H9 (cell line): ENCODE measurements at regions not wholly inside any gene's neighbourhood (a gene's known extent, or its start where the extent isn't known, plus 50 kb on each side); places are given as distances from the start of the nearest gene placed in this dataset.

Source experiments
- DNase-seq: peaks from one replicate; pipeline ENCODE4 v3.0.0-alpha.2; 2017
- H2AFZ ChIP-seq: one replicate; pipeline ENCODE4 v1.6.1; 2013; ENCODE audit warnings: mild to moderate bottlenecking, low read length, control low read depth, moderate library complexity
- H2AK5ac ChIP-seq: 2 replicates; pipeline ENCODE4 v1.6.1; 2013; ENCODE audit warnings: low read length, control low read depth, mixed read lengths; ENCODE audit not compliant: insufficient read length
- H2BK120ac ChIP-seq: one replicate; pipeline ENCODE4 v1.6.1; 2013; ENCODE audit warnings: low read depth, mild to moderate bottlenecking, low read length, control low read depth, inconsistent platforms; ENCODE audit not compliant: poor library complexity, severe bottlenecking
- H2BK12ac ChIP-seq: 2 replicates; pipeline ENCODE4 v1.6.1; 2013; ENCODE audit warnings: low read length, control low read depth, mixed read lengths, low read depth; ENCODE audit not compliant: insufficient read length
- H2BK15ac ChIP-seq: 2 replicates; pipeline ENCODE4 v1.6.1; 2013; ENCODE audit warnings: low read depth, low read length, control low read depth
- H2BK20ac ChIP-seq: one replicate; pipeline ENCODE4 v1.6.1; 2013; ENCODE audit warnings: low read depth, mild to moderate bottlenecking, low read length, control low read depth, inconsistent platforms; ENCODE audit not compliant: poor library complexity, severe bottlenecking
- H2BK5ac ChIP-seq: 2 replicates; pipeline ENCODE4 v1.6.1; 2013; ENCODE audit warnings: low read length, control low read depth, mixed read lengths; ENCODE audit not compliant: insufficient read length
- H3K14ac ChIP-seq: 2 replicates; pipeline ENCODE4 v1.6.1; 2013; ENCODE audit warnings: low read length, control low read depth; ENCODE audit not compliant: insufficient read depth
- H3K18ac ChIP-seq: 2 replicates; pipeline ENCODE4 v1.6.1; 2013; ENCODE audit warnings: low read depth, mild to moderate bottlenecking, mixed read lengths, low read length, control low read depth; ENCODE audit not compliant: insufficient read length
- H3K23ac ChIP-seq: 2 replicates; pipeline ENCODE4 v1.6.1; 2013; ENCODE audit warnings: low read length, control low read depth, mixed read lengths, low read depth; ENCODE audit not compliant: insufficient read length
- H3K23me2 ChIP-seq: 2 replicates; pipeline ENCODE4 v1.6.1; 2013; ENCODE audit warnings: low read depth, mild to moderate bottlenecking, mixed read lengths, low read length, control low read depth; ENCODE audit not compliant: insufficient read length, poor library complexity, severe bottlenecking
- H3K27ac ChIP-seq: 2 replicates; pipeline ENCODE4 v1.5.1; 2013; ENCODE audit warnings: low read length, control low read depth, mixed read lengths, low read depth; ENCODE audit not compliant: insufficient read length
- H3K27me3 ChIP-seq: 2 replicates; pipeline ENCODE4 v1.6.1; 2013; ENCODE audit warnings: low read length, control low read depth, inconsistent platforms; ENCODE audit not compliant: insufficient read depth
- H3K4ac ChIP-seq: 2 replicates; pipeline ENCODE4 v1.6.1; 2013; ENCODE audit warnings: low read depth, mild to moderate bottlenecking, control low read depth, inconsistent platforms, low read length, moderate library complexity
- H3K4me1 ChIP-seq: 2 replicates; pipeline ENCODE4 v1.6.1; 2013; ENCODE audit warnings: low read length, control low read depth, inconsistent platforms; ENCODE audit not compliant: insufficient read depth
- H3K4me2 ChIP-seq: 2 replicates; pipeline ENCODE4 v1.6.1; 2013; ENCODE audit warnings: low read length, control low read depth, mixed read lengths; ENCODE audit not compliant: insufficient read length, insufficient read depth
- H3K56ac ChIP-seq: 2 replicates; pipeline ENCODE4 v1.6.1; 2013; ENCODE audit warnings: low read depth, mild to moderate bottlenecking, mixed read lengths, low read length, control low read depth; ENCODE audit not compliant: insufficient read length
- H3K79me1 ChIP-seq: 2 replicates; pipeline ENCODE4 v1.6.1; 2013; ENCODE audit warnings: low read depth, mild to moderate bottlenecking, moderate library complexity, low read length, control low read depth, inconsistent platforms; ENCODE audit not compliant: insufficient read depth, poor library complexity, severe bottlenecking
- H3K79me2 ChIP-seq: 2 replicates; pipeline ENCODE4 v1.6.1; 2013; ENCODE audit warnings: low read length, control low read depth, inconsistent platforms; ENCODE audit not compliant: insufficient read depth
- H3K9ac ChIP-seq: 2 replicates; pipeline ENCODE4 v1.6.1; 2013; ENCODE audit warnings: low read length, control low read depth, mixed read lengths; ENCODE audit not compliant: insufficient read length; ENCODE audit errors: extremely low read depth
- H3K9me3 ChIP-seq: one replicate; pipeline ENCODE4 v1.6.1; 2013; ENCODE audit warnings: low read depth, low read length, inconsistent platforms; ENCODE audit not compliant: control insufficient read depth
- H3T11ph ChIP-seq: one replicate; pipeline ENCODE4 v1.6.1; 2013; ENCODE audit warnings: mild to moderate bottlenecking, low read length, control low read depth, inconsistent platforms
- H4K20me1 ChIP-seq: one replicate; pipeline ENCODE4 v1.6.1; 2013; ENCODE audit not compliant: control insufficient read depth, insufficient read length, insufficient read depth
- H4K5ac ChIP-seq: 2 replicates; pipeline ENCODE4 v1.6.1; 2013; ENCODE audit warnings: low read depth, mild to moderate bottlenecking, mixed read lengths, low read length, control low read depth; ENCODE audit not compliant: insufficient read length
- H4K8ac ChIP-seq: replicated peaks from 2 replicates; pipeline ENCODE4 v1.6.1; 2013; ENCODE audit warnings: low read length, control low read depth, mixed read lengths, low read depth; ENCODE audit not compliant: insufficient read length
- H4K91ac ChIP-seq: 2 replicates; pipeline ENCODE4 v1.6.1; 2013; ENCODE audit warnings: low read depth, mild to moderate bottlenecking, moderate library complexity, mixed read lengths, low read length, control low read depth; ENCODE audit not compliant: insufficient read length
- H3K27ac Mint-ChIP-seq, 3 experiments: 2 replicates in 2 of 3; 3 replicates in 1 of 3; pipeline ENCODE4 v1.8.0; 2020 to 2021; ENCODE audit warnings: mixed read lengths in 3 of 3, mild to moderate bottlenecking in 1 of 3, moderate library complexity in 1 of 3
- H3K27me3 Mint-ChIP-seq: 2 replicates; pipeline ENCODE4 v1.8.0; 2021; ENCODE audit warnings: low read depth, mild to moderate bottlenecking, moderate library complexity, mixed read lengths
- H3K36me3 Mint-ChIP-seq, 3 experiments: 2 replicates in 2 of 3; 3 replicates in 1 of 3; pipeline ENCODE4 v1.8.0; 2020 to 2021; ENCODE audit warnings: low read depth in 3 of 3, mixed read lengths in 3 of 3; ENCODE audit not compliant: insufficient read depth in 1 of 3
- H3K4me1 Mint-ChIP-seq, 2 experiments: 2 replicates each; pipeline ENCODE4 v1.8.0; 2020; ENCODE audit warnings: mixed read lengths in 2 of 2
- H3K4me3 Mint-ChIP-seq, 2 experiments: 2 replicates in 1 of 2; 3 replicates in 1 of 2; pipeline ENCODE4 v1.8.0; 2020 to 2021; ENCODE audit warnings: mild to moderate bottlenecking in 2 of 2, mixed read lengths in 2 of 2, moderate library complexity in 1 of 2
- H3K9me3 Mint-ChIP-seq, 2 experiments: 2 replicates in 1 of 2; 3 replicates in 1 of 2; pipeline ENCODE4 v1.8.0; 2020; ENCODE audit warnings: mild to moderate bottlenecking in 2 of 2, mixed read lengths in 2 of 2, moderate library complexity in 1 of 2
- CTCF ChIP-seq: fragments of 200-600 bp; sonication (generic); conservative IDR thresholded peaks from 3 replicates; pipeline ENCODE4 v1.8.0; 2021; ENCODE audit warnings: antibody characterized with exemption, mild to moderate bottlenecking
- WGBS: extraction: QIAGEN DNeasy Blood & Tissue Kit; methylation state at CpG from one replicate; pipeline ENCODE4 v1.1.7; 2013; ENCODE audit warnings: missing lambda C conversion rate, low lambda C conversion rate, mixed read lengths; ENCODE audit not compliant: insufficient read length; ENCODE audit errors: extremely low coverage; 5-methylcytosine and 5-hydroxymethylcytosine counted together

- Histone ChIP-seq H3K23ac (no peak overlapping the region), H3K4me1 (no peaks in the 10 kb centered on the region; the same call in 1 of the 2 replicates), H4K91ac (no peak overlapping the region), H2BK15ac (no peak overlapping the region), H2BK120ac (no peak overlapping the region), H2BK12ac (no peak overlapping the region), H4K20me1 (no peaks in the 10 kb centered on the region), H2BK5ac (no peak overlapping the region), H3K79me2 (no peaks in the 10 kb centered on the region), H3K14ac (no peak overlapping the region), H4K8ac (no peak overlapping the region), H3K79me1 (no peaks in the 10 kb centered on the region), H3K23me2 (no peaks in the 10 kb centered on the region), H3K27ac (no peak overlapping the region), H3K4me2 (no peak overlapping the region), H3K18ac (no peak overlapping the region), H2BK20ac (no peak overlapping the region), H3K9me3 (no peaks in the 10 kb centered on the region), H3K56ac (no peak overlapping the region), H4K5ac (no peak overlapping the region), H3K9ac (no peak overlapping the region), H2AFZ (no peak overlapping the region), H2AK5ac (no peak overlapping the region), H3K27me3 (no peaks in the 10 kb centered on the region), H3T11ph (no peak overlapping the region), H3K4ac (no peak overlapping the region)
- Mint-ChIP-seq H3K4me1 (peaks cover 7 to 9% of the 10 kb centered on the region in 2 experiments), H3K9me3 (no peaks in the 10 kb centered on the region), H3K36me3 (no peaks in the 10 kb centered on the region), H3K4me3 (no peak overlapping the region), H3K27me3 (no peaks in the 10 kb centered on the region), H3K27ac (no peak overlapping the region; a peak in 1 of 7 replicates)
- DNase-seq: no peak
- no CpG with 5 or more reads among the region's 4 CpGs for WGBS
- no peak for TF ChIP-seq CTCF
These were observed 92.0 kb downstream of the RWDD3 start for GRCh38 chr1:95326023-95326422.
